ENCODE measurements at regions not wholly inside any gene's neighbourhood (a gene's known extent, or its start where the extent isn't known, plus 50 kb on each side); places are given as distances from the start of the nearest gene placed in this dataset.

- no peak for TF ChIP-seq CTCF (IDR thresholded peaks at IDR 0.05; ENCODE audit: low read depth, low read length)
- no peak for TF ChIP-seq POLR2A (IDR thresholded peaks at IDR 0.05; ENCODE audit: extremely low read depth, insufficient read length)
- no peak for TF ChIP-seq MAX (IDR thresholded peaks at IDR 0.05; ENCODE audit: low read depth, low read length)
- TF ChIP-seq MYC (IDR thresholded peaks at IDR 0.05; ENCODE audit: low read depth, low read length): no peak
These were observed 304.0 kb downstream of the SHANK2 start for GRCh38 chr11:70948398-70948797.

Measured in NB4 (cell line).